GM12878 (cell line): ENCODE measurements at regions not wholly inside any gene's neighbourhood (a gene's known extent, or its start where the extent isn't known, plus 50 kb on each side); places are given as distances from the start of the nearest gene placed in this dataset.

Experiments used
- CTCF ChIP-seq, 3 experiments: IDR thresholded peaks in 2 of 3; conservative IDR thresholded peaks in 1 of 3; 2 replicates each; pipeline ENCODE4 v1.5.1; 2011; ENCODE audit warnings: low read depth in 3 of 3, low read length in 3 of 3, mild to moderate bottlenecking in 3 of 3, control low read depth in 2 of 3, moderate library complexity in 2 of 3, inconsistent platforms in 1 of 3, mixed read lengths in 1 of 3; ENCODE audit not compliant: control insufficient read depth in 2 of 3, insufficient read depth in 1 of 3; ENCODE audit errors: extremely low read depth in 1 of 3
- EZH2 ChIP-seq: IDR thresholded peaks from 2 replicates; pipeline ENCODE4 v1.6.1; 2012; ENCODE audit warnings: low read depth, mild to moderate bottlenecking, control low read depth, inconsistent platforms, low read length, borderline replicate concordance; ENCODE audit not compliant: control insufficient read depth
- POLR2AphosphoS2 ChIP-seq: IDR thresholded peaks from 2 replicates; pipeline ENCODE4 v1.6.1; 2011; ENCODE audit warnings: low read depth, mild to moderate bottlenecking, low read length, improper control_type of control experiment, moderate library complexity
- RUNX3 ChIP-seq: IDR thresholded peaks from 2 replicates; pipeline ENCODE4 v1.6.1; 2012; ENCODE audit warnings: low read length, inconsistent platforms
- YY1 ChIP-seq: IDR thresholded peaks from 2 replicates; pipeline ENCODE4 v1.6.1; 2011; ENCODE audit warnings: low read depth, mild to moderate bottlenecking, low read length

- TF ChIP-seq EZH2 (no peak), POLR2AphosphoS2 (no peak), YY1 (no peak), RUNX3 (no peak), CTCF (IDR thresholded peaks at IDR 0.05 in 2 of 3, conservative IDR thresholded peaks at IDR 0.05 in 1 of 3; ENCODE audit: control insufficient read depth in 2 of 3, extremely low read depth in 1 of 3, insufficient read depth in 1 of 3, low read depth in 3 of 3, low read length in 3 of 3) (no peak)
Measured at GRCh38 chr6:166779381-166779780, 152.3 kb upstream of the RPS6KA2 start.
